ENCODE measurements at regions not wholly inside any gene's neighbourhood (a gene's known extent, or its start where the extent isn't known, plus 50 kb on each side); places are given as distances from the start of the nearest gene placed in this dataset.
"Not testable (repeated sequence)": the region's sequence is repeated elsewhere in the genome, so short reads cannot be mapped to it uniquely, and the experiment has no call there.

DNA sequence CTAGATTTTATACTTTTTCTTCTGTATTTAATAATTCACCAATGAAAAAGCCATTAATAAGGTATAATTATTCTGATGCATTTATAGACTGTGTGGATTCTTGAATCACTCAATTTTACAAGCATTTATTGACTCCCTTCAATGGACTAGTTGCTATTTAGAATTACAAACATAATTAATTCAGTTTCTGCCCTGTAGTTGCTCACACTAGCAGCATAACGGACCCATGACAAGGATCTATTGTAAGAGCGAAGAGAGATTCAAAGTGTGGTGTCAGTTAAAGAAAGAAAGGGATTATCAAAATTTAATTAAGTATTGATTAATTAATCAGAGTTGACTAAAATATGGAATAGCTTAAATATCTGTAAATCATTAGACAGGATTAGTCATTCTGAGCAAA, 602.6 kb upstream of the PTCHD4 start:
- no peak for DNase-seq (ENCODE audit: extremely low read depth in 1 of 11, low read depth in 9 of 11, low spot score in 4 of 11)

- no peak for DNase-seq (ENCODE audit: extremely low read depth in 1 of 11, low read depth in 9 of 11, low spot score in 4 of 11)
Measured at GRCh38 chr6:48706310-48706709, 595.3 kb upstream of the PTCHD4 start.

DNA sequence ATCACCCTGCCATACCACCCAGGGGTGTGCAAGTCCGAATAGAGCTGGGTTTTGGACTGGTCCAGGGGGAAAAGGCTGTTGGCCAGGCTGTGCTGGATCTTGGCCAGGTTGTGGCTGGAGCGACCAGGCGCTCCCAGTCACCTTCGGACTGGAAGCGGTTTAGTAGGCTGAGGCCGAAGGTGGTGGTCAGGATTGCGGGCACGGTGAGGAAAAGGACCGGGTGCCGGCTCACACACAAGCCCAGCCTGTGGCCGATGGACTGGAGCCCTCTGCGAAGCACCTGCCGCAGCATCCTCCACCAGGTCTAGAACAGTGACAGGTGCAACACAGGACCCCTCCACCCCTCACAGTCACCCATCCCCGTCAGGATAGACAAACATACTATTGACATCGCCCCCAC, 590.6 kb upstream of the PTCHD4 start:
- DNase-seq (ENCODE audit: extremely low read depth in 1 of 11, low read depth in 9 of 11, low spot score in 4 of 11), result no peak

- no peak for DNase-seq (ENCODE audit: extremely low read depth in 1 of 11, low read depth in 9 of 11, low spot score in 4 of 11)
Measured at GRCh38 chr6:48695872-48696271, 584.9 kb upstream of the PTCHD4 start.

DNA sequence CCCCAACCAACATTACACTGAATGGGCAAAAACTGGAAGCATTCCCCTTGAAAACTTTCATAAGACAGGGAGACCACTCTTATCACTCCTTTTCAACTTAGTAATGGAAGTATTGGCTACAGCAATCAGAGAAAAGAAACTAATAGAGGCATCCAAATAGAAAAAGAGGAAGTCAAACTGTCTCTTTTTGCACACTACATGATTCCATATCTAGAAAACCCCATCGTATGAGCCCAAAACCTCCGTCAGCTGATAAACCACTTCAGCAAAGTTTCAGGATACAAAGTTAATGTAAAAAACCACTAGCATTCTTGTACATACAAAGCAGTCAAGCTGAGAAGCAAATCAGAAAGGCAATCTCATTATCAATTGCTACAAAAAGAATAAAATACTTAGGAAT, 580.4 kb upstream of the PTCHD4 start:
- no peak for DNase-seq (ENCODE audit: extremely low read depth in 1 of 11, low read depth in 9 of 11, low spot score in 4 of 11)

- DNase-seq (ENCODE audit: extremely low read depth in 1 of 11, low read depth in 9 of 11, low spot score in 4 of 11), result no peak
Measured at GRCh38 chr6:48689498-48689897, 578.5 kb upstream of the PTCHD4 start.

DNA sequence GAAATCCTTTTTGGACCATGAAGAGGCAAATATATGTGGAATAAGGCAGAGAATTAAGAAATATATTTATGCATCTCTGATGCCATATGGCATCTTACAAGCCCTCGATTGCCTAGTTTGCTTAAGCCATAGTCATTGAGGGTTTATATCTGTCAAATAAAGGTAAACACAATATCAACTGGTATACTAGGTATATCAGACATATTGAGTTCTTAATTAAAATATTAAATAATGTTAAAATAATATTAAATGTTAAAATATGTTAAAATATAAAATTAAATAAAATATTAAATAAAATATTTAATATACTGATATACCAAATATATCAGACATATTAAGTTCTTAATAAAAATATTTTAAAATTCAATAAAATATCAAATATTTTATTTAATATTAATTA, 567.4 kb upstream of the PTCHD4 start:
- DNase-seq (ENCODE audit: extremely low read depth in 1 of 11, low read depth in 9 of 11, low spot score in 4 of 11), result no peak

DNA sequence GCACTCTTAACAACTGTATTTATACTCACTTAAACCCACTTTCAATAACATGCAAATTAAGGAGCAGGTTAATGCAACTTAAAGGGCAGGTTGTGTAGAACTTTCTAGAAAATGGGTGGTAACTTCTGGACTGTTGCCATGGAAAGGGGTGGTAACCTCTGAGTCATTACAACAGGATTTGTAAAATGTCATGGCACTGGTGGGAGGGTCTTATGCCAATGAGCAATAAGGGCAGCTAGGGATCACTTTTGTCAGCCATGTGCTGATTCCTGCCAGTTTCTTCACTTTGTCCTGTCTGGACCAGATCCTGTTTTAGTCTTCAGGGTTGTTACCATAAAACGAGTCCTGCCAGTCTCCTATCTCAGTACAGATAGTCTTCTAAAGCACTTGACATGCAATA, 560.5 kb upstream of the PTCHD4 start:
- DNase-seq (ENCODE audit: extremely low read depth in 1 of 11, low read depth in 9 of 11, low spot score in 4 of 11), result no peak

DNA sequence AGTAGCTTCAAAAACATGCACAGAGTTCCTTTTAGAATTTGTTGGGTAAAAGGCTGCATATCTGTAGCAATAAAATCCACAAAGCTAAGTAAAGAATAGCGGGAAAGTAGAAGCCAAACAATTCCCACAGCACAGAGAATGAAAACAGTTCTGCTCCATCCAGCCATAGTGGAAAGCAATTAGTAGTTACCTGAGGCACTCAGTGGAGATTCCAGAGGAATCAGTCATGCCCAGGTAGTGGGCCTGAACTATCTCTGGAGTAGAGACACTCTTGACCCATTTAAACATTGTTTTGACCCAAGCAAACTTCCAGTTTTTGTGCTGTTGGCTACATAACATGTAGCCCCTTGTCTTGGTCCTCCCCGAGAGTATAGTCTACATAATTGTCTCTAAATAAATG, 559.5 kb upstream of the PTCHD4 start:
- DNase-seq (ENCODE audit: extremely low read depth in 1 of 11, low read depth in 9 of 11, low spot score in 4 of 11), result no peak

- no peak for DNase-seq (ENCODE audit: extremely low read depth in 1 of 11, low read depth in 9 of 11, low spot score in 4 of 11)
Measured at GRCh38 chr6:48667797-48668196, 556.8 kb upstream of the PTCHD4 start.

- no peak for DNase-seq (ENCODE audit: extremely low read depth in 1 of 11, low read depth in 9 of 11, low spot score in 4 of 11)
Measured at GRCh38 chr6:48664826-48665225, 553.8 kb upstream of the PTCHD4 start.

DNA sequence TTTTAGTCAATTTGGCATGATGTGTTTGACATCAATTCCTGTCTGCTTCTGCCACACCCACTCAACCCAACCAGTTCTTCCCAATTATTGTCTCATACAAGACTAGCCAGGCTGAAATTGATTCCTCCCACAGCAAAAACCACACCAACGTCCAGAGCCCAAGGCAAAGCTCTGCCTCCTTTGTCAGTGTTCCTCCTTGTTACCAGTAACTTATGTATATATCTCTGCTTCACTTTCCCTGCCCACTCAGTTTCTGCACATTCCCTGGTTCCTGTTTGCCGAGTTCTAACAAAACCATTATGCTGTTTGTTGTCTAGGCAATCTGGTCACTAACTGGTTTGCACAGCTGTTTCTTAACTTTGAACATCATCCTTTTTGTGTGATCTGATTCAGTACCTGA, 547.9 kb upstream of the PTCHD4 start:
- DNase-seq (ENCODE audit: extremely low read depth in 1 of 11, low read depth in 9 of 11, low spot score in 4 of 11), result no peak

DNA sequence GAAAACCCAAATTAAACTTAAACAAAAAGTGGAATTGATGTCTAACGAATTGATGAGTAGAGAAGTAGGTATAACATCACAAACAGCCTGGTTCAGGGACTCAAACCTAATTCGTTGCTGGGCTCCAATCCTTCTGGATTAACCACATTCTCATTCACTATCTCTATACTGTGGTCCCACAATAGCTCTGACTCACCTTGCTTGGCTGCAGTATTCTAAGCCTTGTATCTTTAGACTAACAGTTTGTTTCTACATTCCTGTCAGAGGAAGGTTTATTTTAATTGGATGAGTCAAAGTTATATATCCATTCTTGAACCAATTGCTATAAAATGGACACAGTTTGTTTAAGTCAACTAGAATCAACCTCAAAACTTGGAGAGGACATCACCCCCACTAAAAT, 530.5 kb upstream of the PTCHD4 start:
- no peak for DNase-seq (ENCODE audit: extremely low read depth in 1 of 11, low read depth in 9 of 11, low spot score in 4 of 11)

DNA sequence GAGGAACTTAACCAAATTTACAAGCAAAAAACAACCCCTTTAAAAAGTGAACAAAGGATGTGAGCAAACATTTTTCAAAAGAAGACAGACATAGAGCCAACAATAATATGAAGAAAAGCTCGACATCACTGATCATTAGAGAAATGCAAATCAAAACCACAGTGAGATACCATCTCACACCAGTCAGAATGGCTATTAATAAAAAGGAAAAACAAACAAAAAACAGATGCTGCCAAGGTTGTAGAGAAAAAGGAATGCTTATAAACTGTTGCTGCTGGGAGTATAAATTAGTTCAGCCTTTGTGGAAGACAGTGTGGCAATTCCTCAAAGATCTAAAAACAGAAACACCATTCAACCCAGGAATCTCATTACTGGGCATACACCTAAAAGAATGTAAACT, 527.8 kb upstream of the PTCHD4 start:
- not testable (repeated sequence) for DNase-seq (ENCODE audit: extremely low read depth in 1 of 11, low read depth in 9 of 11, low spot score in 4 of 11)

DNA sequence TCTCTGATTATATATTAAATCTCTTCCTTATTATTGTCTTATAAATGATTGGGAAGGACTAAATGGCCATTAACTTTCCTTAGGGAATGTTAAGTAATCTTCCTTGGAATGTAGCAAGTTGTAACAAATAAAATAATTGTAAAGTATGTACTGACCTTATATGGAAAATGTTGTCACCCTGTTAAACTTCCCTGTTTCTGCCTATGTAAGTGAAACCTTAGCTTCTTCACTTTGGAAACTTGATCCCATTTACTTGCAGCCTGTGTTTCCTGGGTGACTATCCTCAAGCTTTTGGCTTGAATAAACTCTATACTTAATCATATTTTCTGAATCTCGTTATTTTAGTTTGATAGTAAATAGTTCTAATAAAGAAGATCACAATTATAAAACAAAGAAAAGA, 519.5 kb upstream of the PTCHD4 start:
- DNase-seq (ENCODE audit: extremely low read depth in 1 of 11, low read depth in 9 of 11, low spot score in 4 of 11), result no peak

DNA sequence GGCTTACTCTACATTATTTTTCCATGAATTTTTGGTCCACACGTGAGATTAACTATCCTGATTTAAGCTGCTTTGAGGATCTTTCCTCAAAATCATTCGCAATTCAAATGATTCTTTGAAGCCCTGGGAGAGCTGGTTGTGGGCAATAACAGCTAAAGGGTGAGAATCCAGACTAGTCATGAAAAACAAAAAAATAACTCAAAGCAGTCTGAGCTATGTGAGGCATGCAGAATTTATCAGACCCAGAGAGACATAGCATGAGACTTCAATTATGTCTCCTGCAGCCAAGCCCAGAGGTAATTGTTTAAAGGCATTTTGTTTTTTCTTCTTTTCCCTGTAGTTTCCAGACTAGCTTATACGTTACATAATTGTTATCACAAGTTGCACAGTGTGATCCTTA, 517.3 kb upstream of the PTCHD4 start:
- DNase-seq (ENCODE audit: extremely low read depth in 1 of 11, low read depth in 9 of 11, low spot score in 4 of 11), result no peak

GRCh38 chr6:48626421-48626820, 515.4 kb upstream of the PTCHD4 start:
- no peak for DNase-seq (ENCODE audit: extremely low read depth in 1 of 11, low read depth in 9 of 11, low spot score in 4 of 11)

DNA sequence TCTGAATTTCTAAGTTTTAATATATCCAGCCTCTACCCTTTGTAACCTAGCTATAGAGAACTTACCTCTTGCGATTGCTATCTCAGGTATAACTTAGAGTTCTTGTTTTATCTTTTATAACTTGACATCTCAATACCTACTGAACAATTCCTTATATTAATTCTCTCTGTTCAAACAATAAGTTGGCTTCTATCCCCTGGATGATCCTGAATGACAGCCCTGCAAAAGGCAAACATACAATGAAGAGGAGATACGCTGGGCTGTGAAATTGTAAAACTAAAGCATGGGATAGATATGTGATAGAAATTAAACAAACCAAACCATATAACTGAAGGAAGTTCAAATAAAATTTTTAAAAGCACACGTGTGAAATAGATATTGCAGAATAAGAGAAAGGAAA, 513.6 kb upstream of the PTCHD4 start:
- DNase-seq (ENCODE audit: extremely low read depth in 1 of 11, low read depth in 9 of 11, low spot score in 4 of 11), result no peak

GRCh38 chr6:48619771-48620170, 508.8 kb upstream of the PTCHD4 start:
- no peak for DNase-seq (ENCODE audit: extremely low read depth in 1 of 11, low read depth in 9 of 11, low spot score in 4 of 11)

DNA sequence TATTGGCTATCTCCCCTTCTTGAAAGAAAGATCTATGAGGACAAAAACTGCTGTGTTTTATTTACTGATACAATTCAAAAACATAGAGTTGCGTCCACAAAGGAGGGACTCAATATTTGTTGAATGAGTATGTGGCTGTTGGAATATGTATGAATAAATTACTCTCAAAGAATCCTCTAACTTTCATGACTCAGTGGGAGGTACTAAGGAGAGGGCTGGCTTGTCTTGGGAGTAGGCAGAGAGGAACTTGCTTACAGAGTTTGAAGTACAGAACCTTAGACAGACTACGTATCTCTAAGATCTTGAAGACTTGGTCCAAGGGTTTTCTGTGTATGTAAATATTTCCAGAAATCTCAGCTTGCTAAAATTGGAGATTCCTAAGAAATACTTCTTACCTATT, 504.0 kb upstream of the PTCHD4 start:
- DNase-seq (ENCODE audit: extremely low read depth in 1 of 11, low read depth in 9 of 11, low spot score in 4 of 11), result no peak

DNA sequence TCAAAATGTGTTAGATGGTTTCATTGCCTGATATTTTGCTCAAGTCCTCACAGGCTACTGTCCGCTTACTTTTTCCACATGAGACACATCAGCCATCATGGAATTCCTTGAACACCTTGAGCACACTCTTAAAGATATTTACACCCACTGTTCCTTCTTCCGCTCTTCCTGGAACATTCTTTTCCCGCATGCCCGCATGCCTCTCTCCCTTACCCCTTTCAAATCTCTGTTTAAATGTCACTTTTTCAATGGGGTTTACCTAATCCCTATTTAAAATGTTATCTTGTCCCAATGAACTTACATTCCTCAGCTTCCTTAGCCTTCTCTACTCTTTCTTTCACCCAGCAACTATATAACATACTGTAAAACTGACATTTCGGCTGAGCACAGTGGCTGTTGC, 503.3 kb upstream of the PTCHD4 start:
- no peak for DNase-seq (ENCODE audit: extremely low read depth in 1 of 11, low read depth in 9 of 11, low spot score in 4 of 11)

DNA sequence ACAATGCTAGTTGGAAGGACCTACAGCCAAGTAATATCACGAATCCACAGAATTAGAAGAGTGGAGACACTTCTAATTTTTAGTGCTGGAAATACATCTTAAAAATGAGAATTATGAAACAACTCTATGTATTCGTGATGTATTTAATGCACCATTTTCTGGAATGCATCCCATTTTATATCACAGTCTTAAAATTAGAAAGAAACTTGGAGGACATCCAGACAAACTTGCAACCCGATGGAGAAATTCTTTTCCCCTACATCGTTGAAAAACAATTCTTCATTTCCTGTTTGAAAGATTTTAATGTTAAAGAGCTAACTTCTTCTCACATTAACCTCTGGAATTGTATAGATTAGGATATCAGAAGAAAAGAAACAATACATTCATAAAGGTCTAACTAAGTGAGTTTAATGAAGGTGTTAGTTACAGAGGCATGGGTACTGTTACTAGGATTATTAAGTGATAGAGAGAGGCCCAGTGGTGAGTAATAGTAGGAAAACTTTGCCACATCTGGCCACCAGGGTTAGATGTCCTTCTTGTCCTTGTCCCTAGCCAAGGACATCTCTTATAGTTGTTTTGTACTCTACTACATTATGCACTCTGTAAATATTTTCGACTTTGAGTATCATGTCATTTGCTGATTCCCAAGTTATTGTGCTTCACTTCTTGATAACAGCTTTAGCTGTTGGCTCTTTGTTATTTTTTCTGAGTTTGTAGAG, 502.4 kb upstream of the PTCHD4 start:
- DNase-seq (ENCODE audit: extremely low read depth in 1 of 11, low read depth in 9 of 11, low spot score in 4 of 11), result peak in 2 of 11 donors; percentile 3 to 9

Measured in renal cortex interstitium (tissue), 11 donors.